HL-60 (cell line): ENCODE measurements at regions not wholly inside any gene's neighbourhood (a gene's known extent, or its start where the extent isn't known, plus 50 kb on each side); places are given as distances from the start of the nearest gene placed in this dataset.

ENCODE experiments used
- DNase-seq, 2 experiments: peaks; one replicate each; pipeline ENCODE4 v3.0.0-alpha.2; 2010 to 2020; ENCODE audit warnings: low read depth in 1 of 2, low spot score in 1 of 2
- H3K27ac ChIP-seq: fragments of 250-450 bp; sonication (Bioruptor Pico); replicated peaks from 2 replicates; pipeline ENCODE4 v1.5.1; 2020; ENCODE audit warnings: mild to moderate bottlenecking, moderate library complexity
- H3K27me3 ChIP-seq: fragments of 250-450 bp; sonication (Bioruptor Pico); 2 replicates; pipeline ENCODE4 v1.5.1; 2021; ENCODE audit warnings: mild to moderate bottlenecking, moderate library complexity; ENCODE audit not compliant: insufficient read depth, poor library complexity, severe bottlenecking
- H3K4me3 ChIP-seq: replicated peaks from 2 replicates; pipeline ENCODE4 v1.5.1; 2011; ENCODE audit warnings: mild to moderate bottlenecking, control low read depth, low read length; ENCODE audit not compliant: insufficient read depth
- GABPA ChIP-seq: IDR thresholded peaks from 2 replicates; pipeline ENCODE4 v1.6.1; 2012; ENCODE audit warnings: low read depth
- POLR2AphosphoS5 ChIP-seq: IDR thresholded peaks from 2 replicates; pipeline ENCODE4 v1.6.1; 2012; ENCODE audit warnings: low read depth
- SPI1 ChIP-seq: IDR thresholded peaks from 2 replicates; pipeline ENCODE4 v1.6.1; 2012; ENCODE audit warnings: low read depth, mild to moderate bottlenecking, borderline replicate concordance
- TF ChIP-seq, protein P1 (sequence below): IDR thresholded peaks from 2 replicates; pipeline ENCODE4 v1.6.1; 2012; ENCODE audit warnings: low read depth; ENCODE audit not compliant: insufficient replicate concordance
- TF ChIP-seq, protein P2 (sequence below): IDR thresholded peaks from one replicate; pipeline ENCODE4 v1.5.1; 2011; ENCODE audit warnings: low read length, control low read depth, inconsistent platforms; ENCODE audit not compliant: insufficient read depth

DNA sequence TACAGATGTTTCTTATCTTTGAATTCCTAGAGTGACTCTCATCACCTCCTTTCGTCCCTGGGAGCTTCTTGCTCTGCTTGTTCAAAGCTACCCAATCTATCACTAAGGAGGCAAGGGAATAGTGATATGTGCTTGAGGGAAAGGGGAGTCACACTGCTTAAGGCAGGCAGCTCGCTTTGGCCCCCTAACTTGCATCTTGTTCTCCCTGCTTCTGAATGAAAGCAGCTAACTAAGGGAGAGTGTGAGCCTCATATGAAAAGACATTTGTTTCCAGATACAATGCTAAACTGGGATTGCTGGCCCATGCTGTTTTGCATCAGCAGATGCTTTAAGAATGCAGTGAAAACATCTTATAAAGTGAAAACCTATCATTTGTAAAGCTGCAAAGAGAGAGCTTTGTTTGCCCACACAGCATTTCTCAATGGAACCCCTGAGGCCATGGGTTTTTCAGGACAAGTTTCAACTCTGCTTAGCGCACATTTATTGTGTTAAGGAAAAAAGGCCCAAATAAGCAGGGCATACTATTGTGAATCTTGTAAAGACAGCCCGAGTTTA, 367.9 kb upstream of the ADAMTSL1 start:
- no peak overlapping the region for H3K27ac ChIP-seq
- TF ChIP-seq GABPA, result no peak
- TF ChIP-seq, protein P1, sequence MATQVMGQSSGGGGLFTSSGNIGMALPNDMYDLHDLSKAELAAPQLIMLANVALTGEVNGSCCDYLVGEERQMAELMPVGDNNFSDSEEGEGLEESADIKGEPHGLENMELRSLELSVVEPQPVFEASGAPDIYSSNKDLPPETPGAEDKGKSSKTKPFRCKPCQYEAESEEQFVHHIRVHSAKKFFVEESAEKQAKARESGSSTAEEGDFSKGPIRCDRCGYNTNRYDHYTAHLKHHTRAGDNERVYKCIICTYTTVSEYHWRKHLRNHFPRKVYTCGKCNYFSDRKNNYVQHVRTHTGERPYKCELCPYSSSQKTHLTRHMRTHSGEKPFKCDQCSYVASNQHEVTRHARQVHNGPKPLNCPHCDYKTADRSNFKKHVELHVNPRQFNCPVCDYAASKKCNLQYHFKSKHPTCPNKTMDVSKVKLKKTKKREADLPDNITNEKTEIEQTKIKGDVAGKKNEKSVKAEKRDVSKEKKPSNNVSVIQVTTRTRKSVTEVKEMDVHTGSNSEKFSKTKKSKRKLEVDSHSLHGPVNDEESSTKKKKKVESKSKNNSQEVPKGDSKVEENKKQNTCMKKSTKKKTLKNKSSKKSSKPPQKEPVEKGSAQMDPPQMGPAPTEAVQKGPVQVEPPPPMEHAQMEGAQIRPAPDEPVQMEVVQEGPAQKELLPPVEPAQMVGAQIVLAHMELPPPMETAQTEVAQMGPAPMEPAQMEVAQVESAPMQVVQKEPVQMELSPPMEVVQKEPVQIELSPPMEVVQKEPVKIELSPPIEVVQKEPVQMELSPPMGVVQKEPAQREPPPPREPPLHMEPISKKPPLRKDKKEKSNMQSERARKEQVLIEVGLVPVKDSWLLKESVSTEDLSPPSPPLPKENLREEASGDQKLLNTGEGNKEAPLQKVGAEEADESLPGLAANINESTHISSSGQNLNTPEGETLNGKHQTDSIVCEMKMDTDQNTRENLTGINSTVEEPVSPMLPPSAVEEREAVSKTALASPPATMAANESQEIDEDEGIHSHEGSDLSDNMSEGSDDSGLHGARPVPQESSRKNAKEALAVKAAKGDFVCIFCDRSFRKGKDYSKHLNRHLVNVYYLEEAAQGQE, result no peak
- TF ChIP-seq POLR2AphosphoS5, result no peak
- no peaks in the 10 kb centered on the region for H3K27me3 ChIP-seq
- DNase-seq, result no peak
- no peak overlapping the region for H3K4me3 ChIP-seq

DNA sequence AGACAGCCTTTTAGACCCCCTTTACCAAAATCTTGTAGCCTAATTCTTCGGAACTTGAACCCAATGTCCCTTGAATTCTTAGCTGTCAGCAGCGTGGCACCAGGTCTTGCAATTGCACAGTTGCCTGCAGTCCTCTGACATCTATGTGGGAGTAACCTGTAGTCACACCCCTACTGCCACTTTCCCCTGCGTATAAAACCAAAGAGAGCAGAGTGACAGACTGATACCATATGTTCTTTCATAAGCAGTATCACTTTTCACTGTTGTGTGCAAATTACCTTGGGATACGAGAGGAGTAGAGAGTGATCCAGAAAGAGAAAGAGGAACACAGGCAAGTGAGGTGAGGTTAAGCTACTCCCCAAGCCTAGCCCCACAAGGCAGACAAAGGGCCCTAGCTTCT, 364.3 kb upstream of the ADAMTSL1 start:
- Histone ChIP-seq H3K4me3 (no peak overlapping the region), H3K27me3 (no peaks in the 10 kb centered on the region), H3K27ac (no peak overlapping the region)
- no peak for DNase-seq
- TF ChIP-seq POLR2AphosphoS5, result no peak
- no peak for TF ChIP-seq GABPA
- TF ChIP-seq, protein P1, result no peak
- TF ChIP-seq, protein P2, sequence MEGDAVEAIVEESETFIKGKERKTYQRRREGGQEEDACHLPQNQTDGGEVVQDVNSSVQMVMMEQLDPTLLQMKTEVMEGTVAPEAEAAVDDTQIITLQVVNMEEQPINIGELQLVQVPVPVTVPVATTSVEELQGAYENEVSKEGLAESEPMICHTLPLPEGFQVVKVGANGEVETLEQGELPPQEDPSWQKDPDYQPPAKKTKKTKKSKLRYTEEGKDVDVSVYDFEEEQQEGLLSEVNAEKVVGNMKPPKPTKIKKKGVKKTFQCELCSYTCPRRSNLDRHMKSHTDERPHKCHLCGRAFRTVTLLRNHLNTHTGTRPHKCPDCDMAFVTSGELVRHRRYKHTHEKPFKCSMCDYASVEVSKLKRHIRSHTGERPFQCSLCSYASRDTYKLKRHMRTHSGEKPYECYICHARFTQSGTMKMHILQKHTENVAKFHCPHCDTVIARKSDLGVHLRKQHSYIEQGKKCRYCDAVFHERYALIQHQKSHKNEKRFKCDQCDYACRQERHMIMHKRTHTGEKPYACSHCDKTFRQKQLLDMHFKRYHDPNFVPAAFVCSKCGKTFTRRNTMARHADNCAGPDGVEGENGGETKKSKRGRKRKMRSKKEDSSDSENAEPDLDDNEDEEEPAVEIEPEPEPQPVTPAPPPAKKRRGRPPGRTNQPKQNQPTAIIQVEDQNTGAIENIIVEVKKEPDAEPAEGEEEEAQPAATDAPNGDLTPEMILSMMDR, result no peak
- TF ChIP-seq SPI1, result no peak

DNA sequence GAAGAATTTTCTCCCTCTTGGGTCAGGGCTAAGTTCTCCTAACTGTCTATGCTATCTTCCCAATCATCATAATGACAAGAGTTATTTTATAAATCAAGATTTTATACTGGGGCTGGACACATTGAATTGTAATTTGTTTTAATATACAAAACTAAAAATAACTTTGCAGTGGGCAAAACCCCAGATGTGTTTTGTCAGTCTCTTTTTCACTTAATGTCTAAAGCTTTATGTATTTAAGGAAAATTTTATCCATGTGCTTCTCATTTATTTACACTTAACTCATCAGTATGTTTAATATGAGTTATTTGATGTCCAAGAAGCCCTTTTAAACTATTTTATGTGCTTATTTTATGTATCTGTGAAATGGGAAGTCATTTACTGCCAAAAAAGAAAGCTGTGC, 362.8 kb upstream of the ADAMTSL1 start:
- TF ChIP-seq, protein P1, result no peak
- TF ChIP-seq SPI1, result no peak
- no peak for TF ChIP-seq POLR2AphosphoS5
- TF ChIP-seq GABPA, result no peak
- TF ChIP-seq, protein P2, result no peak
- DNase-seq, result no peak
- no peak overlapping the region for H3K27ac ChIP-seq
- H3K27me3 ChIP-seq, result no peaks in the 10 kb centered on the region
- no peak overlapping the region for H3K4me3 ChIP-seq
